ENCODE measurements at regions not wholly inside any gene's neighbourhood (a gene's known extent, or its start where the extent isn't known, plus 50 kb on each side); places are given as distances from the start of the nearest gene placed in this dataset.

DNA sequence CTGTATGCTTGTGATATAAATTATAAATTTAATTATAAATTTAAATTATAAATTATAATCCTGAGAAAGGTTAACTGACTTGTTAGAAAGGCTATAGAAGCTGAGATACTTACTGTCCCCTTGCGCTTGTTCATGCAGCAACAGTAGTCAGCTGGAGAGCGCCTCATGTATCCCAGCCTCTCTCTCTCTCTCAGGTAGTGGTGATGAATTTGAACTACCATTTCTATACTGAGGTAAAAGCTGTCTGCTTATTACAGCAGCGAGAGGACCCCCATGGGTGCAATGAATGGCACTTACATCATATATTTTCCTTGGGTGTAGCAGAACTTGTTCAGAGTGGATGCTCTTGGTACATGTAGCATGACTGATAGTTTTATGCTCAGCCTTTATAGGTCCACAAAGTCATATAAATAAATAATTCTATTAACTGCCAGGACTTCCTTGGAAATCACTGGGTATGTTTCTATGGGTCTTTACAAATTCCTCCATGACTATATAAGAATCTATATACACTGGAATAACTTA, 1308.7 kb downstream of the REEP3 start:
- TF ChIP-seq, protein P1, sequence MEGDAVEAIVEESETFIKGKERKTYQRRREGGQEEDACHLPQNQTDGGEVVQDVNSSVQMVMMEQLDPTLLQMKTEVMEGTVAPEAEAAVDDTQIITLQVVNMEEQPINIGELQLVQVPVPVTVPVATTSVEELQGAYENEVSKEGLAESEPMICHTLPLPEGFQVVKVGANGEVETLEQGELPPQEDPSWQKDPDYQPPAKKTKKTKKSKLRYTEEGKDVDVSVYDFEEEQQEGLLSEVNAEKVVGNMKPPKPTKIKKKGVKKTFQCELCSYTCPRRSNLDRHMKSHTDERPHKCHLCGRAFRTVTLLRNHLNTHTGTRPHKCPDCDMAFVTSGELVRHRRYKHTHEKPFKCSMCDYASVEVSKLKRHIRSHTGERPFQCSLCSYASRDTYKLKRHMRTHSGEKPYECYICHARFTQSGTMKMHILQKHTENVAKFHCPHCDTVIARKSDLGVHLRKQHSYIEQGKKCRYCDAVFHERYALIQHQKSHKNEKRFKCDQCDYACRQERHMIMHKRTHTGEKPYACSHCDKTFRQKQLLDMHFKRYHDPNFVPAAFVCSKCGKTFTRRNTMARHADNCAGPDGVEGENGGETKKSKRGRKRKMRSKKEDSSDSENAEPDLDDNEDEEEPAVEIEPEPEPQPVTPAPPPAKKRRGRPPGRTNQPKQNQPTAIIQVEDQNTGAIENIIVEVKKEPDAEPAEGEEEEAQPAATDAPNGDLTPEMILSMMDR (IDR thresholded peaks at IDR 0.05), result no peak
- TF ChIP-seq POLR2A (IDR thresholded peaks at IDR 0.05), result no peak

Measured in body of pancreas (tissue), 4 donors.